ENCODE measurements at regions not wholly inside any gene's neighbourhood (a gene's known extent, or its start where the extent isn't known, plus 50 kb on each side); places are given as distances from the start of the nearest gene placed in this dataset.

GRCh38 chr20:57003012-57003411 is 263.4 kb downstream of the BMP7 start:
- DNase-seq (ENCODE audit: low spot score), result no peak
- intact Hi-C loops (cut with DNase I), result no loop called here

GRCh38 chr20:57004416-57004815 is 262.0 kb downstream of the BMP7 start:
- DNase-seq (ENCODE audit: low spot score), result no peak
- intact Hi-C loops (cut with DNase I), result no loop called here

- DNase-seq (ENCODE audit: low spot score), result no peak
- intact Hi-C loops (cut with DNase I), result no loop called here
Observed at GRCh38 chr20:57004951-57005933, 261.2 kb downstream of the BMP7 start.

GRCh38 chr20:57006411-57007170 is 259.9 kb downstream of the BMP7 start:
- no peak for DNase-seq (ENCODE audit: low spot score)
- intact Hi-C loops (cut with DNase I), result no loop called here

- no peak for DNase-seq (ENCODE audit: low spot score)
- intact Hi-C loops (cut with DNase I), result no loop called here
Observed at GRCh38 chr20:57007171-57007540, 259.3 kb downstream of the BMP7 start.

GRCh38 chr20:57008217-57008616 is 258.2 kb downstream of the BMP7 start:
- DNase-seq (ENCODE audit: low spot score), result no peak
- intact Hi-C loops (cut with DNase I), result no loop called here

GRCh38 chr20:57009355-57009754 is 257.1 kb downstream of the BMP7 start:
- intact Hi-C loops (cut with DNase I), result no loop called here
- no peak for DNase-seq (ENCODE audit: low spot score)

GRCh38 chr20:57009775-57010174 is 256.7 kb downstream of the BMP7 start:
- intact Hi-C loops (cut with DNase I), result no loop called here
- DNase-seq (ENCODE audit: low spot score), result no peak

- no peak for DNase-seq (ENCODE audit: low spot score)
- intact Hi-C loops (cut with DNase I), result no loop called here
Observed at GRCh38 chr20:57012691-57013090, 253.8 kb downstream of the BMP7 start.

- DNase-seq (ENCODE audit: low spot score), result no peak
Observed at GRCh38 chr20:57013217-57013616, 253.2 kb downstream of the BMP7 start.

GRCh38 chr20:57013741-57014140 is 252.7 kb downstream of the BMP7 start:
- no peak for DNase-seq (ENCODE audit: low spot score)
- intact Hi-C loops (cut with DNase I), result no loop called here

More at GRCh38 chr20:57013217-57013616, 253.2 kb downstream of the BMP7 start:
- intact Hi-C loops (cut with DNase I), result no loop called here

- intact Hi-C loops (cut with DNase I), result no loop called here
Observed at GRCh38 chr20:57020364-57020763, 246.1 kb downstream of the BMP7 start.

GRCh38 chr20:57022306-57022705 is 244.1 kb downstream of the BMP7 start:
- no peak for DNase-seq (ENCODE audit: low spot score)
- intact Hi-C loops (cut with DNase I), result no loop called here

More at GRCh38 chr20:57020364-57020763, 246.1 kb downstream of the BMP7 start:
- no peak for DNase-seq (ENCODE audit: low spot score)

GRCh38 chr20:57023007-57023406 is 243.4 kb downstream of the BMP7 start:
- intact Hi-C loops (cut with DNase I), result no loop called here
- DNase-seq (ENCODE audit: low spot score), result no peak

- no peak for DNase-seq (ENCODE audit: low spot score)
- intact Hi-C loops (cut with DNase I), result no loop called here
Observed at GRCh38 chr20:57023997-57024396, 242.4 kb downstream of the BMP7 start.

GRCh38 chr20:57024849-57025248 is 241.6 kb downstream of the BMP7 start:
- DNase-seq (ENCODE audit: low spot score), result no peak
- intact Hi-C loops (cut with DNase I), result no loop called here

GRCh38 chr20:57025261-57025660 is 241.2 kb downstream of the BMP7 start:
- no peak for DNase-seq (ENCODE audit: low spot score)
- intact Hi-C loops (cut with DNase I), result no loop called here

GRCh38 chr20:57025666-57026224 is 240.7 kb downstream of the BMP7 start:
- DNase-seq (ENCODE audit: low spot score), result no peak
- intact Hi-C loops (cut with DNase I), result no loop called here

GRCh38 chr20:57027777-57028176 is 238.7 kb downstream of the BMP7 start:
- peak; percentile 7 for DNase-seq (ENCODE audit: low spot score)
- intact Hi-C loops (cut with DNase I), result no loop called here
